ENCODE measurements at regions not wholly inside any gene's neighbourhood (a gene's known extent, or its start where the extent isn't known, plus 50 kb on each side); places are given as distances from the start of the nearest gene placed in this dataset.
"Not testable (repeated sequence)": the region's sequence is repeated elsewhere in the genome, so short reads cannot be mapped to it uniquely, and the experiment has no call there.

DNA sequence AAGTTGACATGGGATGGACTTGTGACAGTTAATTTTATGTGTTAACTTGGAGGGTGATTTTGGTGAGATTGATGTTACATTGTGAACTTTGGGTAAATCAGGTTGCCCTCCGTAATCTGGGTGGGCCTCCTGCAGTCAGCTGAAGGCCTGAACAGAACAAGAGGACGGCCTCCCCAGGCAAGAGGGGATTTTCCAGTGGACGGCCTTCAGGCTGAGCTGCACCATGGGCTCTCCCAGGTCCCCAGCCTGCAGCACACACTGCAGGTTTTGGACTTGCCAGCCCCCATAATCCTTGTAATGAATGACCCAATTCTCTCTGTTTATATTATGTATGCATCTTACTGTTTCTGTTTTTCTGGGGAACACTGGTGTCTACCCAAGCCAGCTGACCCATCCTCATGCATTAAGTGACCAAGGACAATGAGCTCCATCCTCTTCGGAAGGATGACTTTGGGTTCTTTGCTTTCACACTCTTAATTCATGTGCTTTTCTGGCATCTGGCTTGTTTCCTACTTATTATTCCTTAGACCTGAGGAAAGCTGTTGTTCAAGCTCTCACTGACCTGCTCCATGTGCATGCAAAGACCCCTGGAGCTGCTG lies 64.2 kb downstream of the DACT2 start:
- DNase-seq (ENCODE audit: low read depth in 4 of 4, low spot score in 3 of 4), result no peak

DNA sequence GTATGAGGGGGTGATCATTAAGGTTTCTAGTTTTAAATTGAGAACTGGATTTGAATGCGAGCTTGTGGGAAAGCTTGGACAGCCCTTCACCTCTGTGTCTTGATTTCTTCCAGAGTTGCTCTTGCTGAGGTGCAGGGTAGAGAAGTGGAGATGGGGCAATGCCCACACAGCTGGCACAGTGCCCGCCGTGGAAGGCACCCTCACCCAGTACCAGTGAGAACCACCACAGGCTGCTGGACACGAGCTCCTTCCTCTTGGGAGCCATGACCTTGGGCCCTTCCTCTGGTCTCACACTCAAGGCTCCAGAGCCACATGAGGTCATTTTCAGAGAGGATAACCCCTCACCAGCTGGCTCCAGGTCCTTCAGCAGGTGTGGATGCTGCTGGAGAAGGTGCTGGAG lies 67.3 kb downstream of the DACT2 start:
- DNase-seq (ENCODE audit: low read depth in 4 of 4, low spot score in 3 of 4), result no peak

DNA sequence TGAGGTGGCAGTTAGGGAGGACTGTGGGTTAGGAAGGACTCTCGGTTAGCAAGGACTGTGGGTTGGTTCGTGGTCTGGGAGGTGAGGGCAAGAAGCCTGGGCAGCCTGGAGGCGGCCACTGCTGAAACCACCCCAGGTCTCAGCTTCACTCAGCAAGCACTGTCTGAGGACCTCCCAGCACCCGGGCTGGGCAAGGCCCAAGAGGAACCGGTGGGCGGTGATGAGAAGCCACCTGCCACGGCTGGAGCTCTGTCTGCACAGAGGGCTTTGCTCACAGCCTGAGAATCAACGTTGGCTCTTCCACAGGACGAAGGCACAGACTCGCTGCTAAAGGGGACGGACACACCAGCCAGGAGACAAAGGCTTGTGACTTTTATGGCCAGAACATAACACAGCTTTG lies 69.3 kb downstream of the DACT2 start:
- DNase-seq (ENCODE audit: low read depth in 4 of 4, low spot score in 3 of 4), result no peak

DNA sequence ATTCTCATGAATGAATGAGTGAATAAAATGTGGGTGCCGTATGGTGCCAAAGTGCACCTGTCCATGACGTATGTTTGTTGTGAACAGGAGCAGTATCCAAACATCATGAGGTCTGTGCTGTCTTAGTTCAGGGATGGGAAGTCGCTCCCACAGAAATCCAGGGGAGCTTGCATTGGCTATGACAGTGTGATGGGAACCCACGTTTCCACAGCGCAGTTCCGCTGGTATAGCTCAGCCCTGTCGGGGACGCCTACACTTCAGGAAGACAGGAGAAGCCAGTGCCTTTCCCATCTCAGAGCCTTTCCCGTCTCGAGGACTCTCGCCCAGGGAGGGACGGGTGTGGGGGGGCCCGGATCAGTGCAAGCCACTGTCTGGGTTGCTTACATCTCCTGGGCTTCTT lies 69.8 kb downstream of the DACT2 start:
- DNase-seq (ENCODE audit: low read depth in 4 of 4, low spot score in 3 of 4), result no peak

DNA sequence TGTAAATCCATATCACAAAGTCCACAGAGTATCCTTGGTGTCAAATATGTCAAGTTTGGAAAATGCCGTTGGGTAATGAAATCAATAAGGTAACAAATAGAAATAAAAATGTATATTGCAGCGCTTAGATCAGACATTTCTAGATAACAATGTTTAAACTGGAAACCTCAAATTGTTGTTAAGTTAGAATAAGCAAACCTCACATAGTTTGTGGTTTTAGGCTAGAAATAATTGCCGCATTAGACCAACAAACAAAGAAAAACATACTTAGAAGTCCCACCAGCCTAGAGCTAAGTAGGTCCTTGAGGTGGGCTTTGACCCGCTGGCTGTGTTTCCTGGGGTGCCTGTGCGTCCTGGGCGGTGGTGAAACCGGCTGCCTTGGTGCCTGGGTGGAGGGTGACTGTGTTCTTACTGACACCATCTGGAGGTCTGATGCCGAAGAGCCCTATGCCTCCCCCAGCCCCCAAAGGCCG lies 71.4 kb downstream of the DACT2 start:
- DNase-seq (ENCODE audit: low read depth in 4 of 4, low spot score in 3 of 4), result no peak

DNA sequence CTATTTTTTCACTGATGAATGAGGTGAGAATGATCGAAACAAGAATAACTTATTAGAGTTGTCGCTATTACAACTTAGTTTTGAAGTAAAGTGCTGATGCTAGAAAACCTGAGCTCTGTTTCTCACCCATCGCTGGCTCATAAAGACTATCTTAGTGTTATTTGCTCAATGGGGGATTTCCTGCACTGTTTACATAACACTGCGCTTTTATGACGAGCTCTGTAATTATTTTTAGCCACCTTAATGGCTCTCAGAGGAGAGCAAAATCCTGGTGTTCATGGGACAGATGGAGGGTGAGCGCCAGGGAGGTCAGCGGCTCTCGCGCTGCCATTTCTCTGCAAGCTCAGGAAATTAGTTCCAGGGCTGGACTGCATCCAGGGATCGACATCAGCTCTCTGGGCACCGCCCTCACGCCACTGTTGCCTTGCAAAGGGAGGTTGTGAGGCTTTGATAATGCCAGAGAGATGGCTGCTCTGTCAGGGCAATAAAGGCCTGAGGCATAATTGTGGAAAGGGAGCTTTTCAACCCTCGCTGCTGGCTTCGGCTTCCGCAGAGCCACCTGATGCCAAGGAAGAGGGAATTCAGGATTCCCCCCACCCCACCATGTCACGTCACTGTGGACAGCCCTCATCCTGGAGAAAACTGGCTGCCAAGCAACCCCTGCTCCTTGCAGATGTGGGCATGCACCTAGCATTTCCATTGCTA lies 72.0 kb downstream of the DACT2 start:
- no peak for DNase-seq (ENCODE audit: low read depth in 4 of 4, low spot score in 3 of 4)

DNA sequence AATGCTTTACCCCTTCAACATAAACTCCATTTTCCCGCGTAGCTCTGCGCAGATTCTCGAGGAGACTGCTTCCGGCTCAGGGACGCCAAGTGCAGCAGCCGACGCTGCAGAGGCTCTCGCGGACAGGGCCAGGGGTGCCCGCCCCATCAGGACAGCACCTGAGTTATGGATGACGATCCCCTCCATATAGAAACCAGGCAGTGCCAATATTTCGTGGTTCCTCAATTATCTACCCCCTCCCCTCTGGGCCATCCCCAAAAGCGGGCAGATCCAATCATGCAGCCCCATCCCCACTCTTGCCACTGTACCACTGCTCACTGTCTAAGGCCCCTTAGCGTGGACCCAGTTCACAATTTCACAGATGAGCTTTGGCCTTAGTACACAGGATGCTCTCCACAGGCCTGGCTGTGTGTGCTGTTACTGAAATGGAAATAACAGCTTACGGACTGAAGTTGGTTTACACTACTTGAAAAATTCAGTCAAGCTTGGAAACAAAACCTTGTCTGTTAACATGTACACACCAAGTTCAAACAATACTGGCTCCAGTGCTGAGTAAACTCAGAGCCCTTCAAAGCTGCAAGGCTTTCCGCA lies 74.5 kb downstream of the DACT2 start:
- DNase-seq (ENCODE audit: low read depth in 4 of 4, low spot score in 3 of 4), result no peak

DNA sequence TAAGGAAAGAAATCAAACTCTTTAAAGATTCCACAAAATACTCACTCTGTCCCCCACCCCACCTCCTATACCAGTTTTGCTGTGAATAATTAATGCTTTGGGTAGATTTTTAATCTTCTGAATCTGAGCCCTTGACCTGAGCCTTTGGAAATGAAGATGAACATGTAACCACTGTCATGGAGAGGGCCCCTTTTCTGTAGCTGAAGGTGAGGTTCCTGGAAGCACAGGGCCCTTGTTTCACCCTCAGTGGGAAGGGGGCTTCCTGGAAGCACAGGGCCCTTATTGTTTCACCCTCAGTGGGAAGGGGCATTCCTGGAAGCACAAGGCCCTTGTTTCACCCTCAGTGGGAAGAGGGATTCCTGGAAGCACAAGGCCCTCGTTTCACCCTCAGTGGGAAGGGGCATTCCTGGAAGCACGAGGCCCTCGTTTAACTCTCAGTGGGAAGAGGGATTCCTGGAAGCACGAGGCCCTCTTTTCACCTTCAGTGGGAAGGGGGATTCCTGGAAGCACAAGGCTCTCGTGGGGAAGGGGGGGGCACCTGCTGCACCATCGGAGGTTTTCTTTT lies 75.7 kb downstream of the DACT2 start:
- DNase-seq (ENCODE audit: low read depth in 4 of 4, low spot score in 3 of 4), result no peak

DNA sequence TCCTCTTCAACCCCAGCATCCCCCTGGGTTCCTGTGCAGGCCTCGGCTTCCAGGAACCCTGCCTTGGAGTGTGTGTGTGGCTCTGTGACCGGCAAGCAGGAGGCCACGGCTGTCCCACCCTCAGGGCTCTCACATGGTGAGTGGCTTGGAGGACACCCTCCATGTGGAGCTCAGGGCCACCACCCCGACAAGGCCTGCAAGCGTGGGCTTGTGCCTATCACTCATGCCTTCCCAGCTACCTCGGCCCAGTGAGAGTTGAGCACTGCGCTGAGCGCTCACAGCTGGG lies 76.7 kb downstream of the DACT2 start:
- no peak for DNase-seq (ENCODE audit: low read depth in 4 of 4, low spot score in 3 of 4)

DNA sequence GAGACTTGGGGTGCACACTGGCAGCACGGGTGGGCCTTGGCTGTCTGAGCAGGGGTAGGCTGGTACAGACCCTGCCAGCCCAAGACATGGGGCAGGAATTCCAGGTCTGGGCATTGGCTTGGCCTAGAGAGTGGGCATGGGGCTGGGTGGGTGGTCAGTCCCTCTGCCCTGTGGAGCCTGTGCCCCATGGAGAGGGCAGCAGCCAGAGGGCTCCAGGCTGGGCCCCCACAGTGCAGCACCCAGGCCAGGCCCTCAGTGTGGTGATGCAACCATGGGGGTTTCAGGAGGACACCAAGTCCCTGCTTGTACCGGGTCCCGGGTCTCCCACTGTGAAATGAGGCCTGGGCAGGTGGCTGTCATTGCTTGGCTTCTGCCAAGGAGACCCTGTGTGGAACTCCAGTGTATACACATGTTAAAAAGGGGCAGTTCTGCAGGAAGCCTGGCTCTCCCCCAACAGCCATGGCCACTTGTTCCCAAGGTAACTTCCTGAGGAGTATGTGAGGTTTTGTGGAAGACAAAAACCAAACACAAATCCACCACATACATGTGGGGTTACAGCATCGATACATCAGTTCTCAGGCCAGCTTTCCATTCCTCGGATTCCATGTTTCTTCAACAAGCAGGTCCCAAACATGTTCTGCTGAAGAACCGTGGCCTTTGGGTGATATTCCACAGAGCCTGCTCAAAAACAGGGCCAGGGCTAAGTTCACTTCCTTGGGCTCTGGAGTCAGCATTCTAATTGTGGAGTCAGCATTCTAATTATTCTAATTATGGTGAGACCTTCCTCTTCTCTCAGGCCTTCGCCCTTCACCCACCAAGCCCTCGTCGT lies 77.3 kb downstream of the DACT2 start:
- no peak for DNase-seq (ENCODE audit: low read depth in 4 of 4, low spot score in 3 of 4)

DNA sequence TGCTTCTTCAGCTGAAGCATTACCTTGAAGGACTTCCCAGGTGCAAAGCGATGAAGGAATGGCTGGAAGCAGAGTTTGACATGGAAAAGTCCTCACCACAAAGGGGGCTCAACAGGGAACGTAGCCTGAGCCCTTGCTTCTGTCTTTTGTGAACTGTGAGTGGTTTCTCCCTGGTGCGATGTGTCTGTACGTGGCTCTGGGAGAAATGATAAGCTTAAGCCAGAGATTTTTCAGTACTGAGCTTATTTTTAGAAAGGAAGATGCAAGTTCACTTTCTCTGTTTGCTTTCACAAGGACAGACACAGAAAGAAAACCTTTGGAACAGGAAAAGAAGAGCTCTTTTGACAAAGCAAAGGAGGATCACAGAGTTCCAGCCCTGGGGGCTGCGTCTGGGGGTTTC lies 79.4 kb downstream of the DACT2 start:
- no peak for DNase-seq (ENCODE audit: low read depth in 4 of 4, low spot score in 3 of 4)

DNA sequence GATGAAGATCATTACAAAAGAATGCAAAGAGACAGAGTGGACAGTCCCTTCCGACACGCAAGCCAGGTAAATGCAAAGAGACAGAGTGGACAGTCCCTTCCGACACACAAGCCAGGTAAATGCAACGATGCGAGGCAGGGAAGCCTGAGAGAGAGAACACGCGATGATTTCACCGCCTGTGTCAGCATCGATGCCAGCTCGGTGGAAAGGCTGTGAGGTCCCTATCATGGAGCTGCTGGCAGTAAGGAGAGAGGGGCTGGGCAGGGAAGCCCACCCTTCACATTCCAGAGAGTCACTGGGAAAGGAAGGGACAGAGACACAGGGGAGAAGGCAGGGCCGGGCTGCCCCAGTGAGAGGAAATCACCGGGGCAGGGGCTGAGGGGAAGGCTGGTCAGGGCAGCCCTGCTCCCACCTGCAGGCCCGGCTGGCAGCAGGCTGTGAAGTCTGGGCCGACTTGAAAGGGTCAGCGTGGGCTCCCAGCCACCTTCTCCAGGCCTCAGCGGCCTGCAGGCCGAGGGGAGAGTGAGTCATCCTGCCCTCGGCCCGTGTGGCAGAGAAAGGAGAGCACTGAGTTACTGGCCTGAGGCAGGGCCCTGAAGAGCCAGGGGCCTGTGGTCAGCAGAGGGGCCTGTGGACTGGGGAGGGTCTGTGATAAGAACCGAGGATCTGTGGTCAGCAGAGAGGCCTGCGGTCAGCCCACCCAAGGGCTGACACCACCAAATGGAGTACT lies 80.4 kb downstream of the DACT2 start:
- DNase-seq (ENCODE audit: low read depth in 4 of 4, low spot score in 3 of 4), result no peak

DNA sequence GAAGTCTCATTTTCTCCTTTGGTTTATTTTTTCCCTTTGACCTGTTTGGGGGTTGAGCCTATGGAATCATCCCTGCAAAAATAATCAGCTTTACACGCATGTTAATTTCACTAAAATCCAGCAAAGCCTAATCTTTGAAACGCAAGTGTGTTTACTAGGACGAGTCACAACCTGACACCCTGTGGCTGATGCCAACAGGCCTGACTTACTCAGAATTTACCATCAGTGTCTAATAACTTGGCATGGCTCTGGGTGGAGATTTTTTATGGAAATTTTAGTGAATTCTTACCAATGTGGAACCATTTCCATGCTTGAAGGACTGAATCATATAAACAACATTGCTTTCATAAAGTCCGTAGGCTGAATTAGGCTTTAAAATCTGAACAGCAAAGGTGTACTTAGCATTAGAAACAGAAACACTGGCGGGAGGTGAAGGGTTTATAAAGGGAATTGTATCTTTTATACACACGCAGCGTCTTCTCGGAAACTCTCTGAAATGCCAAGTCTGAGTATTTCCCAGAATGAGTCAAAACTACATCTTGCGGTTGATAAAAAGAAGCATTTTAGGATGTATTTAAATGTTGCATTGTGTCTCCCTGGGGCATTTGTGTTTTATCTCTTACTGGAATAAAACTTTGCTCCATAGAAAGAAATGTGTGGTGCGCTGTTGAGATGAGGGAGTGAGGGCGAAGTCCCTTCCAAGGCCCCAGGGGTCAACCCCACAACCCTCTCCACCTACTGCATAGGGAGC lies 81.2 kb downstream of the DACT2 start:
- no peak for DNase-seq (ENCODE audit: low read depth in 4 of 4, low spot score in 3 of 4)

DNA sequence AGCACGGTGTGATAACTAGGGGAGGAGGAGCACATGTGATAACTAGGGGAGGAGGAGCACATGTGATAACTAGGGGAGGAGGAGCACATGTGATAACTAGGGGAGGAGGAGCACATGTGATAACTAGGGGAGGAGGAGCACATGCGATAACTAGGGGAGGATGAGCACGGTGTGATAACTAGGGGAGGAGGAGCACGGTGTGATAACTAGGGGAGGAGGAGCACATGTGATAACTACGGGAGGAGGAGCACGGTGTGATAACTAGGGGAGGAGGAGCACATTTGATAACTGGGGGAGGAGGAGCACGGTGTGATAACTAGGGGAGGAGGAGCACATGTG lies 85.7 kb downstream of the DACT2 start:
- not testable (repeated sequence) for DNase-seq (ENCODE audit: low read depth in 4 of 4, low spot score in 3 of 4)

DNA sequence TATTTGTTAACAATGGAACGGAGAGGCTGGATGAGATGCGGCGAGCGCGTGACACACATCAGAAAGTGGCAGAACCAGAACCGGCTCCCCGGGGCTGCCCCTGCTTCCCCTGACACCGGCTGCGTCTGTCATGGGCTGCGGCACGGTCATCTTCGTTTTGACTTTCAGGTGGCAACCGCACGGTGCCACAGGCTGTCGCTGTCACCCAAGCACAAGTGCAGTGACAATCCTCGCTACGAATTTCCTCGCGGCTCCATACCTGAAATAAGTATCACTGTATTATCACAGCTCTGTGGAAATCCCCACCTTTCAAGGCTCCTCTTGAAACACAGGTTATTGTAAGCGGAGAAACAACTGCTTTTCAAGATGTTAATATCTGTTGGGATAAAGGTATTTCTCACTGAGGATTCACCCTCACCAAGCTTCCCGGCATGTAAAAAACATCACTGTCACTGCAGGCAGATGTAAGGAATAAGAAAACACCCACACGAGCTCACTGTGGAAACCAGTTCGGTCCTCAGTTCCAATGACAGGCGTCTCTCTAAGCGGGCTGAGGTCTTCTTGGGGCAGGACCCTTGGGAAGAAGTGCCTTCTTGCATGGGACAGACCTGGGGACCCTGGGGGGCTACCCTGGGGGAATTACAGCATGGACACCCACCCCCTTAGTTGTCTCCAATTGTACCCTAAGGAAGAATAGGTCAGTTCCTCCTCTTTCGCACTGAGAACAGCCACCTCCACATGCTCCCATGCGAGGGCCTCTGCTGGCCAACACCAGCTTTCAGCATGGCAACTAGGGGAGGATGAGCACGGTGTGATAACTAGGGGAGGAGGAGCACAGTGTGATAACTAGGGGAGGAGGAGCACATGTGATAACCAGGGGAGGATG lies 86.3 kb downstream of the DACT2 start:
- DNase-seq (ENCODE audit: low read depth in 4 of 4, low spot score in 3 of 4), result no peak

DNA sequence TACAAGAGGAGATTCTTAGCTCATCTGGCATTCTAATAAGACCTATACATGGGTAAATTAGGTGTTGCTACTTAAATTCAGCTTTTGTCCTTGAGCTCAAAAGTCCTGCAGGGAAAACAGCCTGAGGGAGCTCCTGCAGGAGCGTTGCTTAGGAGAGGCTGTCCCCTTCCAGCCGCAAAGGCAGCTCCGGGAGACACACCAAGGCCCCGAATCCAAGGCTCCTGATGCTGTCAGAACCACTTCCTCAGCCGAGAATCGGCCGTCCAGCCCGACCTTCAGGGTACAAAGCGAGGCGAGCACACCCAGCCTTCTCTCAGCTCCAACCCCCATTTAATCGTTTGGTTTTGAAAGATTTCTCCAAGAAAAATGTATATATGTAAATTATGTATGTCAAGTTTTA lies 87.0 kb downstream of the DACT2 start:
- DNase-seq (ENCODE audit: low read depth in 4 of 4, low spot score in 3 of 4), result no peak

DNA sequence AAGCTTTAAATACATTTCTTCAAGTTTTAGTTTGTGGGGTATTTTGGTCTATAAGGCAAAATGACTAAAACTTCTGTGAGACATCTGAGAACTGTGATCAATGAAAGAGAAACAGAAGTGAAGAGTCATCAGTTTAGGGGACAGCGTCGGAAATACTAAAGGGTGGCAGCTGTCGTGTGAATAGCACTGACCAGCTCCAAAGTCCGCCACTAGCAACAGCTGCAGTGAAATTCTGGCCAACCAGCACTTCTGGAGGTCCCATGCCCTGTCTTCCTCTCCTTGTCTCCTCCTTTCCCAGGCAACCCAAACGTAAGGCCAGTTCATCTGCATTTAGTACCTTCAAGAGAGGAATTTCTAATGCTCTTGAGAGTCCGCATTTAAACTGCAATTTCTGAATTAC lies 87.5 kb downstream of the DACT2 start:
- no peak for DNase-seq (ENCODE audit: low read depth in 4 of 4, low spot score in 3 of 4)

DNA sequence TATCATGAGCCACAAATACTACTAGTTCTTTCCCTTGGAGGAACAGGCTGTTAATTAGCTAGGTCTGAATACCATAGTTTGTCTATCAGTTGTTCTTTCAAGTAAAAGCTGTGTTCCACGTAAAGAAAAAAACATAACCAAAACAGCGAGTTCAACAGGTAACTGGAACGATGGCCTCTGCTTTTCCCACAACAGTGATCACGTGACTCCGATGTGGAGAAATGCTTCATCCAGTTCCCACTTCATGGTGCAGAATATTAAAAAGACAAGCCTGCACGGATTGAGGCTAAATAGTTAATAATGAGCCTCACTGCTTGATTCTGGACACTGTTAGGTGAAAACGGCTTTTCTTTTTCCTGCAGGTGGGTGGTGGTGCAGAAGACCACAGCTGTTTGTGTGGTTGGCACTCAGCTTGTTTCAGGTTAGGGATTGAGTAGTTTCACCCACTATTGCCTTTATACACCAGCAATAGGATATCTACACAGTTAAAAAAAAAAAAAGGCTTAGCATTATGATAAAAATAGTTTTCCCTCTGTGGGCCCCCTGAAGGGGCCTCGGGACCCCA lies 88.1 kb downstream of the DACT2 start:
- DNase-seq (ENCODE audit: low read depth in 4 of 4, low spot score in 3 of 4), result no peak

DNA sequence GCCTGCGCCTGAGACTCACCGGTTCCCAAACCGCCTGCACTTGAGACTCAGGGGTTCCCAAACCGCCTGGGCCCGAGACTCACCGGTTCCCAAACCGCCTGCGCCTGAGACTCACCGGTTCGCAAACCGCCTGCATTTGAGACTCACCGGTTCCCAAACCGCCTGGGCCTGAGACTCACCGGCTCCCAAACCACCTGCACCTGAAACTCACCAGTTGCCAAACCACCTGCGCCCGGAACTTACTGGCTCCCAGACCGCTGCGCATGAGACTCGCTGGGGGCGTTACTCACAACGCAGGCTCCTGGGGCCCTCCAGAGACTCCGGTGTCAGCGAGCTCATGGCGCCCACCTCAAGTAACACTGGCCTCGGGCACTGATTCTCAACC lies 90.2 kb downstream of the DACT2 start:
- DNase-seq (ENCODE audit: low read depth in 4 of 4, low spot score in 3 of 4), result no peak

All from left renal pelvis (tissue), 4 donors.